ENCODE measurements at regions not wholly inside any gene's neighbourhood (a gene's known extent, or its start where the extent isn't known, plus 50 kb on each side); places are given as distances from the start of the nearest gene placed in this dataset.

- TF ChIP-seq CTCF (IDR thresholded peaks at IDR 0.05) (no peak), POLR2A (IDR thresholded peaks at IDR 0.05) (no peak)
Measured at GRCh38 chr5:159630545-159630944, 285.7 kb upstream of the ADRA1B start.
